AG08395 (cell line): ENCODE measurements at regions not wholly inside any gene's neighbourhood (a gene's known extent, or its start where the extent isn't known, plus 50 kb on each side); places are given as distances from the start of the nearest gene placed in this dataset.

Experiments
- DNase-seq: peaks from one replicate; pipeline ENCODE4 v3.0.0; 2012; ENCODE audit warnings: mixed read lengths, low spot score

DNA sequence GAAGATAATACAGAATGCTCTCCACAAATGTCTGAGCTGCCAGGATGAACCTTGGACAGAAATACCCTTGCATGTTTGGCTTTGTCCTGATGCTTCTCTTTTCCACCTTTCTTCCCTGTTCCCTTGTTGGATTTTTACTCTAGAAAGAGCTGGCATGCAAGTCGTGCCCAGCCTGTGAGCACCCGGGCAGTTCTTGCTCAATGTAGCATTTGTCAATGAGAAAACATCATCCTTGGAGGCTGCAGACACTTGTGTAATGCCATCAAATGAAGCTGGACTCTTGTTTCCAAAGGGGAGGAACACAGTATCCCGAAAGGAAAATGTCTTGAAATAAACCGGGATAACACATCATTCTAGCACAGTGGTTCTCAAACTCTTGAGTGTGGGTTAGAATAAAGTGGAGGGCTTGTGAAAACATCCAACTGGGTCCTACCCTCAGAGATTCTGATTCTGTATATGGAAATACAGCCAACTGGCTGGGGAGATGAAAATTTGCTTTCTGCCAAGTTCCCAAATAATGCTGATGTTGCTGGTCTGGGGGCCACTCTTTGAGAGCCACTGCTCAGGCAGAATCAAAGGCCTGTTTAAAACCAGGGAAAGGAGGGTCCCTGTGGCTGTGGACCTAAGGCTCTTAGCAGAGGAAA lies 237.2 kb downstream of the SPATA18 start:
- DNase-seq = no peak

DNA sequence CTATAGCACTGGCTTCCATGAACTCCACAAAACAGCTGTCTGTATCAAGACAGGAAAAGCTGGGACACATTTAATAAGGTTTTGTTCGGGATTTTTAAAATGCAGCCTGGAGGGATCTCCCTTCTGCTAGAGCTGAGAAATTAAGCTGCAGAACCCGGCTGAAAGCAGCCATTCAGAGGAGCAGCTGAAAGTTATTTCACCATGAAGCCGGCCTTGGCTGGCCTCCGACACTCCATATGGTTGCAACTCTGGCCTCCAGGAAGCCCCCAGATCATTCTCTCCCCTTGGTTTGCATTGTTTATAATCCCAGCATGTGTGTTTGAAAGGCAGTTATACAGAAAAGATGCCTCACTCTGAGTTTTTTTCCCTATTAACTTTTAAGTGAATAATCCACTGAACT lies 239.4 kb downstream of the SPATA18 start:
- DNase-seq = no peak

DNA sequence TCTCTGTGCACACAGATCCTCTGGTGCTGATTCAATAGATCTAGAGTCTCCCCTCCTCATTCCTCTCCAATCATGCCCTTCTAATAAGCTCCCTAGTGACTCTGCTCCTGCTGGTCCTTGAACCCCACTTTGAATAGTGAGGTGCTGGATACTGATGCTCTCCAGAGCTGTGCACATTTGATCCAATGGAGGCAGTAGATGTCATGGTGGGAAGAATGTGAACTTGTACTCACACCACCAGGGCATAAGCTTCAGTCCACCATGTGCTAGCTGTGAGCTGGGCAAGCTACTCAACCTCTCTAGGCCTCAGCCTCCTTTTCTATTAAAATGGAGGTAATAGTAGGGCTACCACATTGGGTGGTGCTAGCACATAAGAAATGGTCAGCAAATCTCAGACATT lies 241.1 kb downstream of the SPATA18 start:
- no peak for DNase-seq

DNA sequence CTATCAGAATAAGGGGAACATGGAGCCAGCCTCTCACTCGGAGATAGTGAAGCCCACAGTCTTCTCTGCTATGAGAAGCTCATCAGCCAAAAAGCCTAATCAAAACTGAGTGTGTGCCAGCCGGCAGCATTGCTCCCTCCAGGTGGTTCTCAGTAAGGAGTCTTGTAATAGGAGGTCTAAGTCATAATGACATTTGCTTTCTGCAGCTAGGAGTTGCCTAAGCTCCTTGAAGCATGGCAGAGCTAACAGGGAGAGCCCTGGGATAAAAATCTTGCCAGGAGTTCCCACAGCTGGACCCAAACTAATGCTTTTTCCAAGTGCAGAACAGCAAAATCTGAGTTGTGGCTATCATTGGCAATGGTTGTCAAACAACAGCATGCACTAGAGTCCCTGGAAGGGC lies 245.2 kb downstream of the SPATA18 start:
- DNase-seq = no peak

DNA sequence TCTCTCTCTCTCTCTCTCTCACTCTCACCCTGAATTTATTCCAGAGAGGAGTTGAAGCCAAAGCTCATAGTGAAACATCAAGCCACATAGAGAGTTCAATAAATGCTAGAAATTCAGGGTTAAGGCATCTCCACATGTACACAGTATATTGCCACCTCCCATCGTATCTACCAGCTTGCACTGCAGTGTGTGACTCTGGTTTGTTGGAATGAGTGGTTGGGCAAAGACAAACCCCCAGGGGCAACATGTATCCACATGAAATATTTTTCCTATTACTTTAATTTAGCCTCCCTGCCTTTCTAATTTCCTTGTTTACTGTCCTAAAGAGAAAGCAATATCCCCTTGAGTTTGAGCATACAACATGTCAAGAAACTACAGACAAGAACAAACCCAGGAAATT lies 247.3 kb downstream of the SPATA18 start:
- peak; percentile 12 for DNase-seq

DNA sequence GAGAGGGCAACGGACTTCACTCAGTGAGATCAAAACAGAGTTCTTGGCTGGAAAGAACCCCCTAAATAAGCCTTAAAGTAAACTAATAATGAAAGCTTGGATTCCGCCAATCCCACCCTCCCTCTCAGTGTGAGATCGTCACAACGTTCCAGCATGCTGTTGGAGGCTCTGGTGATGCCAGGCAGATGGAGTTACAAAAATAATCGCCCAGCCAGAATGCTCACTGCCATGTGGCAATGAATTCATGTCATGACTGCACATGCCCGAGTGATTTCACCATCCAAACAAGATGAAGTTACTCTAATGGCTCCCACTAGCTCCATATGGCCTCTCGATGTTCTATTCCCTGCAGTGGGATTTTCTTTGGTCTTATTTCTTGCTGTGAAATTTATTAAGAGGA lies 248.0 kb downstream of the SPATA18 start:
- peak; percentile 15 for DNase-seq

DNA sequence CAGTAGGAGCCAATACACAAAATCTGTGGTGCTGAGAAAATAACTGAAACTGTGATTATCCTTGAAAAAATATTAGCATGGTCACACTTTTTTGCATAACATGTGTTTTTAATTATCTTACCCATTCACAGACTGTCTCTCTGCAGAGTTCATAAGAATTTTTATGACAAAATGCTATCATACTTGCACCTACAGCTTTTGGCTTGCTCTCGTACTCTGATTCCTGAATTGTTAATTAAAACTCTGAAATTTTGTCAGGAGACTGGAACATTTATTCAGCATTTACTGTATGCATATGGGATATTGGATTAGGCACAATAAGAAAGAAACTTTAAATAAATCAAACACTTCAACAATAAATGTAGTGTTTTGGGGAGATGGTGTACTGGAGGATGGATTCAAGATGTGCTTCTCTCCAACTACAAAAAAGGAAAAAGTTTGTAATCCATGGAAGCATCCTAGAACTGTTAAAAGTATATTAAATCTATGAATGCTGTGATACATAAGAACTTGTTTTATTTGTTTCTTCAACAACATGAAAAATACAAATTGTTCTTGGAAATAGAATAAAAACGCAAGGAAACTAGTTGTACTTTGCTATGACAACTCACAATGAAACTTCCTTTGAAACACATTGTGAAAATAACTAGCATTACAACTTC lies 260.5 kb downstream of the SPATA18 start:
- no peak for DNase-seq

DNA sequence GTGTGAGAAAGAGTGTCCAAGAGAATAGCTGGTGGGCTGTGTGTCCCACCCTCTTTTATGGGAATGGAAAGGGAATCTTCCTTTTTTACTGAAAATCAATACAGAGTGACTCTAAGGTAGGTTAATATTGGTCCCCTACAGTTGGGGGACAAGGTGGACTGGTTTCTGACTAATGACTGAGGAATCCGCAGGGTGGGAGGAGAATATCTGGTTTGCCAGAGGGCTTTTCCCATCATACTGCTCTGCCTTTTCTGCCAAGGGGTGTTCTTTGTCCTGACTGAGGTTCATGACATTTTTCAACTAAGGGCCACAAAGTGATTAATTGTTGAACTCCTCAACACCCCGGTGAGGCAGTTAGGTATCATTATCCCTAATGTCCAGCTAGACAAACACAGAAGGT lies 261.6 kb downstream of the SPATA18 start:
- no peak for DNase-seq

DNA sequence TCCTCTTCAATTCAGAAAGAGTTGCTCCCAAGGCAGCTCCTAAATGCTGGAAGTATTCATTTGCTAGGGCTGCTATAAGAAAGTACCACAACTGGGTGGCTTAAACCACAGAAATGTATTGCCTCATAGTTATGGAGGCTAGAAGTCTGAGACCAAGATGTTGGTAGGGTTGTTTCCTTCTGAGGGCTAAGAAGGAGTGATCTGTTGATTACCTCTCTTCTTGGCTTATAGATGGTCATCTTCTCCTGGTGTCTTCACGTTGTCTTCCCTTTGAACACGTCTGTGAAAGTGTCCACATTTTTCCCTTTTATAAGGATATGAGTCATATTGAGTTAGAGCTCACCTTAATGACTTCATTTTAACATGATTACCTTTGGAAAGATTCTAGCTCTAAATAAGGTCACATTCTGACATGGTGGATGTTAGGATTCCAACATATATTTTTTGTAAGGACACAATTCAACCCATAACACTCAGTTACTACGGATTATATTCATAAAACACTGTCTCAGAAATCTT lies 266.3 kb downstream of the SPATA18 start:
- DNase-seq = no peak

DNA sequence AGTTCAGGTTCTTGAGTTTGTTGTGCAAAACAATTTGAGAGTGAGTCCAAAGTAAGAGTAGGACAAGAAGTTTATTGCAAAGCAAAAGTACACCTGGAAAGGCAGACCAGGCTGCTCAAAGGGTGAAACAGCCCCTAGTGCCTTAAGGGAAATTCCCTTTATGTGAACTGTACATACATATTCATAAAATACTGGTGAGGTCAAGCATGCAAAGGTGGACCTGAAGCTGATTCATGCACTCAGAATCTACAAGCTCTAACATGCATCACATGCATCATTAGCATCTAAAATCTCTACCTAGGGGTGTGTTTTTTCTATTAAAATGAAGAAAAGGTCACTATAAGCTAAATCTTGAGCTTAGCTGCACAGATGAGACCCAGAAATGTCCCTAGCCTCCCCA lies 266.9 kb downstream of the SPATA18 start:
- DNase-seq = no peak

DNA sequence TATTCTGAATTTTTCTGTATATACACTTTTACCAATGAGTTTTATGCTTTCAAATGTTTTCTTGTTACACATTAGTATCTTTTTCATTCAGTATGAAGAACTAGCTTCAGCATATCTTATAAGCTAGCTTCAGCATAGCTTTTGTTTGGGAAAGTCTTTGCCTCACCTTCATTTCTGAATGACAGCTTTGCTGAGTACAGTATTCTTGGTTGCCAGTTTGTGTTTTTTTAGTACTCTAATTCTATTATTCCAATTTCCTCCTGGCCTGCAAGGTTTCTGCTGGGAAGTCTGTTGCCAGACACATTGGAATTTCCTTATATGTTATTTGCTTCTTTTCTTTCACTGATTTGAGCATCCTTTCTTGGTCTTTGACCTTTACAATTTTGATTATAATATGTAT lies 278.8 kb downstream of the SPATA18 start:
- no peak for DNase-seq

DNA sequence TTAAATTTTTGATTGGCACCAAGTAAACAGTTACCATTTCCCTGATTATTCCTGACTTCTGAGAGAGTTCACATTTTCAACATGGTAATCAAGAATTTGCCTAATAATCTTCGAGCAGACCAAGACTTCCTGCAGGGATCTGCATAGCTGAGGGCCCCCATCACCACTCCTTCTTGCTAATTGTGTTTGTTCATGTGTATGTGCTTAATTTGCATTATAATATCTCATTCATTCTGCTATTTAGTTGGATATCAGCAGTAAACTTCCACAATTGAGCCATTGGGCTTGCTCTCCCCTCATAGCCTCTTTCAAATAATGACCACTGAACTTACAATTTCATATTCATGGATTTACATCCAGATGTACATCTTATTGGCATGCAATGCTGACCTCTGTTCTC lies 292.5 kb downstream of the SPATA18 start:
- DNase-seq = no peak

DNA sequence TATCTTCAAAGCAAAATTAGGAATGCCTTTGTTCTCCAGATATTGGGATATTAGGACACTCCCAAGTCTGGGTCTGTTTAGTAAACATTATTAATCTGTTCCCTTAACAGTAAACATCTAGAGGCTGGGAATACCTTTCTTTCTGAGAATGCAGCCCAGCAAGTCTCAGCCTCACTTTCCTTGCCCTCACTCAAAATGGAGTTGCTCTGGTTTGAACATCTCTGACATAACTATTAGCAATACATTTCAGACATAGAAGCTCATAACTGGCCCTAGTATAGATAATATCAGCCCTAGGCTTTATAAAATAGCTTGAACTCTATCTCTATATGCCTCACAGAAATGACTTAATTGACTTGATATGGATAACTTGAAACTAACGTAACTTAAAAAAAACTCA lies 299.8 kb downstream of the SPATA18 start:
- DNase-seq = no peak

DNA sequence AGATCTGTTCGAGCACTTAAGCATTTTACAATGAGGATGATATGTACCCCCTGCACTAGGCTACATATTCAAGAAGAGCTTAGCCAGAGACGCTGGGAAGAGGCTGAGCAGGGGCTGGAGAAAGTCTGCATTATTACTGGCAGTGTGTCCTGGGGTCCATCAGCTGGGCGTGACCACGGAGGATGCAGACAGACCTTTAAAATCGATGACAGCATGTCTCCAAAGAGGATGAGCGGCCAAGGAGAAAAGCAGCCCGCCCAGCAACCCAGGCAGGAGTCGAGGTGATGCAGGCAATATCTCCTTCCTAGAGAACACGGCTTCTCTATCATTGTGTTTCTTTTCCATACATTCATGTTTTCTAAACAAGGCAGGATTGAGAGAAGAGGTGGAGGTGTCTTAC lies 300.7 kb downstream of the USP46 start:
- DNase-seq = no peak

DNA sequence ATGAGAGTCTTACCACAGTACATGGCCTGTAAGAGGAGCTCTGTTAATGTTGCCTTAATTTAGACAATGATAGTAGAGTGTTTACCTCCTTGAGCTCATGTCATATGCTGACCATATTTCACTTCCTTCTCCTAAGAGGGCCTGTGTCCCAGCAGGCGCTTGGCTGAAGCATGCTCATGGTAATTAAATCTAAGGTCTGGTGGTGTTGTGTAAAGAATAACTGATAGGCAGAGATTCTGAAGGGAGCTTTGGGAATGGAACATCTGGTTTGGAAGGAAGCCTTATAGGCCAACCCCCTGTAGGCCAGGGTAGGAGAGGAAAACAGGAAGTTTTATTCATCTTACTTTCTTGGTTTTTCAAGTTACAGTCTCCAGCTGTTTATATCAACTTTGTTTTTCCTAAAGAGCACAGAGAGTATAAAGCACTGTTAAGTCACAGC lies 300.2 kb downstream of the USP46 start:
- no peak for DNase-seq

DNA sequence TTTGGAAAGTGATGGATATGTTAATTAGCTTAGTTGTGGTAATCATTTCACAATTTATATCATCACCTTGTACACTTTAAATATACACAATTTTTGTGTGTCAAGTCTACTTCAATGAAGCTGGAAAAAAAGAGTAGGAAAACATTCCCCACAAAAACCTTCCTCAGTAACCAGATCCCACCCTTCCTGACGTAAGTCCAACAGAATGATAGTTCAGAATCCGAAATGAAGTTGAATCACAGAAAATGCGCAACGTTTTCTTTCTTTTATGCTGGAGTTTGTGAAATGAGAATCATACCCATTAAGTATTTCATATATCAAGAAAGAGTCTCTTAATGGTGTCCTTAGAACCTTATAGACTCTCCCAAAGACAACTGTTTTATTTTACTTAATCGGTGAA lies 292.9 kb downstream of the USP46 start:
- DNase-seq = no peak

DNA sequence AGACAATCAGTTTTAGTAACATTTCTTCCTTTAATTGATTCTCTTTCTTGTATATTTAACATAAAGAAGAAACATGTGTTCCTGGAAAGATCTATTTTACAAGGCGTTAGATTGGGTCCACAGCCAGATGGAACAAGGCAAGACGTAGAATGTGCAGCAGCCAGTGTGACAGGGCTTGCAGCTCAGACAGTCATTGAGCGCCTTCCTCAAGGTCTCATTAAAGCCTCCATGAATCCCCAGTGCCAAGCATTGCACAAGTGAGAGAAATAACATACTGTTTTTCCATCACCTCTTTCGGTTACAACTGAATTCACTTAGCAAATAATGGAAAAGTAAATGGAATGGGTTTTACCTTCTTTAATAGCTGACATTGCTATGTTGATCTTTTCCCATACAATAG lies 292.5 kb downstream of the USP46 start:
- DNase-seq = no peak

DNA sequence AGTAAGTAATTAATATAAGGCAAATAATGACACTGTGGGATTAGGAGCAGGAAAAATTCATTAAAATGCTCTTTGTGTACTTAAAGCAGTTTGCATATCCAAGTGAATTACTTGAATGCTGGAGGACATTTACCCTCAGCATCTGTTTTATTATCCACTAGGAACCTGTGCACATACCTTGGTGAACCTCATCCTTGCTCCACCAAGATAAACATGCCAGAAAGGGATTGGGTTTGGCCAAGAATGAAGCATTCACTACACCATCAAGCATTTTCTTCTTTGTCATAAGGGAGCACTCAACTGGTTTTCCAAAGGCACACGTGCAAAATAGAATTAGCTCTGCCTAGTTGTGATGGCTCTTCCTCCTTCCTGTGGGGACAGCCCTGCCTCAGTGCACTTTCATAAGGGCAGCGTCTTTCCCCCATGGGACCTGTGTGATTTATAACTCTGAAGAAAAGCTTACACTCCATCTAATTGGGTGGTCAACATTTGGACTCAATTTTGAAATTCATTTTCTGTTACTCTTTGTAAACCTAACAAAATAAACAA lies 291.7 kb downstream of the USP46 start:
- no peak for DNase-seq

DNA sequence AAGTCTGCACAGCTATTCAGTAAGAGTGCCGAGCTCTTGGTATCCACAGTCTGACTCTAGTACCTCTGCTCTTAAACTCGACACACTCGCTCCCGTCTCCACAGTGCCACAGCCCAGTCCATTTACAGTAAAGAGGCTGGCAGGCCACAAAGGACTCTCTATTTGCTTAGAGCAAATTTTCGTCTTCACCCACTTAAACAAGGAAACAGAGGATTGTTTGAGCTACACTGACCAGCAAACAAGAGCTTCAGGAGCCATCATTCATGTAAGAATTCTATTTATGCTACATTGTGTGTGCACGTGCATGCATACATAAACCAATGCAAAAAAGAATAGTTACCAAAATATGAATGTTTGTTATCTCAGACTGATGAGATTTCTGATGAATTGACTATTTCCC lies 290.2 kb downstream of the USP46 start:
- no peak for DNase-seq

DNA sequence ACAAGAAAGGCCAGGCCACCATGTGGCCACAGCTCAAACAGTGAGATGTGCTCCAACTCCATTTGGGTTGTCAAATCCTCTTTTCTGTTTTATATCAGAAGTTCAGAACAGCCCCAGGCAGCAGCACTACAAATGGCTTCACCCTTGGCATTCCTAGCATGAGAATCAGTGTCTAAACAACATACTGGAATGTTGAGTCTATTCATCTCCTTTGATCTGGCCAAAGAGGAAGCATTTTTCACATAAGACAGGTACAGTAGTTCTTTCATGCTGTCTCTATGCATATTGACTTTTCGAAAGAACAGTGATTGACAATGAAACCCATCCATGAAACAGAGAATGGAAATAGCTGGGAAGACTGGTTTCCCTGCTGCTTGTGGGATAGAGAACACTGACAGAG lies 289.5 kb downstream of the USP46 start:
- DNase-seq = no peak

DNA sequence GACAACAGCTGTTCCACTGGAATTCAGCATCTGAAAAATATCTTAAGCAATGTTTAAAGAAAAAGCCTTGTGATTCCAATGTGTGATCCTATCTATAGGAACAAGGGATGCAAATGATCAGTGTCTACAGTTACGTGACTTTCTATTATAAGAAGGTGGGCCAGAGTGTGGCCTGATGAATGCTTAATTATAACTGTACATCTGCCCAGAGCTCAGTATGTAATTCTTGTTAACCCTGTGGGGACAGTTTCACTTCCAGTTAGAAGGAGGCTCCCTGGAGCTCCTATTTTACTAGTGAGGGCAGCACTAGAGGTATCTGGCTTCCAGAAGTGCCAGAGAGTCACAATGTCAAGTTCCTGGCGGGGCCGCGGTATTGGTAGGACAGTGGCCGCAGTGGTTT lies 288.5 kb downstream of the USP46 start:
- no peak for DNase-seq

DNA sequence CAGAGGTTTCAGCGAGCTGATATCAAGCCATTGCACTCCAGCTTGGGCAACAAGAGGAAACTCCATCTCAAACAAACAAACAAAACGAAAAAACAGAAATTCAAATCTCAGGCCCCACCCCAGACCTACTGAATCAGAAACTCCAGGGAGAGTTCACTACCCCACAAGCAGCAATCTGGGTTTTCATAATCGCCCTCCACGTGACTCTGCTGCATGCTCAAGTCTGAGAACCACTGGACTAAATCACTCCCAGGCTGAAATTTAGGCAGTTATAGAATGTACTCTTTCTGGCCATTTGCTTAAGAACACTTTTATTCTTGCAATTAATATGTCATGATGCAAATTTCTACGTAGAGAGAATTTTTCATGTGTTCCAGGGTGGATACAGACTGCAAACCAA lies 287.3 kb downstream of the USP46 start:
- no peak for DNase-seq

DNA sequence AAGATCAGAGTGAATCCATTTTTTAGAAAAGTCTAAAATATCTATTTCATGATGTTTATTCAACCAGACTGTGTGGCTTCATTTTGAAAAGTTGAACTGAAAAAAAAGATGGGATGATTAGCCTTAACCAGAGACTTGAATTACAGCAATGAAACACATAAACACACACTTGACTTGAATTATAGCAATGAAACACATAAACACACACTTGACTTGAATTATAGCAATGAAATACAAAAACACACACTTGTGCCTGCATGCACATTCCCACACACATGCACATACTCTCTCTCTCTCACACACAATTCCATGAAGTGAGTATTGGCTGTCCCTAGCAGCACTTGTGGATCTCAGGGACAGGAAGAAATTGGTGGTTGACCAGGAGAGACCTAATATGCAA lies 286.8 kb downstream of the USP46 start:
- DNase-seq = no peak

DNA sequence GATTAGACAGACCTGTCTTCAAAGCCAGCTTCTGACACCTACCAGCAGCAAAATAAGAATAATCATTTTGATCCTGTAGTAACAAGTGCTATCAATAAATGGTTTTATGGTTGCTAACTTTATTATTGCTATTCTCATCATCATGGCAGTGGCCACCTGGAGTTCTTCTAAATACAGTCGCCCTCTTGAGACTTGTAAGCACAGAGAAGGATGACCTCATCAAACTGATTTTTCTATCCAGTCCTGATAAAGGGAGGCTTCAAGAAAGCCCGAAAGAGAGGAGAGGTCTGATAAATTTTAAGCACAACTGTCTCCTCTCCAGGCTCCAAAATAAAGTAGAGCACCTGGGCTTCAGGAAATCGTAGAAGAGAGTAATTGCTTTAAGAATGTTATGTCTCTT lies 286.4 kb downstream of the USP46 start:
- no peak for DNase-seq
